NCI-H446 (cell line): ENCODE measurements at regions not wholly inside any gene's neighbourhood (a gene's known extent, or its start where the extent isn't known, plus 50 kb on each side); places are given as distances from the start of the nearest gene placed in this dataset.

Experiments used
- DNase-seq, 2 experiments: peaks; one replicate each; lab custom pipeline; 2025; lab: John Stamatoyannopoulos, UW

GRCh38 chr1:177340601-177341067 lies 169.9 kb downstream of the BRINP2 start:
- no peak for DNase-seq

- DNase-seq: no peak
These were observed 167.6 kb downstream of the BRINP2 start for GRCh38 chr1:177338376-177338775.

GRCh38 chr1:177334903-177335302 lies 164.1 kb downstream of the BRINP2 start:
- no peak for DNase-seq

- no peak for DNase-seq
These were observed 163.3 kb downstream of the BRINP2 start for GRCh38 chr1:177333936-177334595.
